ENCODE measurements at regions not wholly inside any gene's neighbourhood (a gene's known extent, or its start where the extent isn't known, plus 50 kb on each side); places are given as distances from the start of the nearest gene placed in this dataset.

GRCh38 chr7:18162657-18163056 is 135.0 kb upstream of the PRPS1L1 start:
- TF ChIP-seq EZH2 (IDR thresholded peaks at IDR 0.05; ENCODE audit: insufficient read depth, poor library complexity, severe bottlenecking) (no peak), EZH2phosphoT487 (IDR thresholded peaks at IDR 0.05; ENCODE audit: insufficient read depth, low read depth) (no peak)
